HG02759 (cell line): ENCODE measurements at regions not wholly inside any gene's neighbourhood (a gene's known extent, or its start where the extent isn't known, plus 50 kb on each side); places are given as distances from the start of the nearest gene placed in this dataset.

ENCODE experiments used
- ATAC-seq: cut with Tn5 transposase; IDR thresholded peaks from one replicate; pipeline ENCODE4 v1.9.1; 2021; ENCODE audit warnings: mild to moderate bottlenecking, moderate library complexity; ENCODE audit not compliant: unreplicated experiment

GRCh38 chr20:18957328-18957727 lies 143.7 kb downstream of the SCP2D1 start:
- ATAC-seq: no peak

DNA sequence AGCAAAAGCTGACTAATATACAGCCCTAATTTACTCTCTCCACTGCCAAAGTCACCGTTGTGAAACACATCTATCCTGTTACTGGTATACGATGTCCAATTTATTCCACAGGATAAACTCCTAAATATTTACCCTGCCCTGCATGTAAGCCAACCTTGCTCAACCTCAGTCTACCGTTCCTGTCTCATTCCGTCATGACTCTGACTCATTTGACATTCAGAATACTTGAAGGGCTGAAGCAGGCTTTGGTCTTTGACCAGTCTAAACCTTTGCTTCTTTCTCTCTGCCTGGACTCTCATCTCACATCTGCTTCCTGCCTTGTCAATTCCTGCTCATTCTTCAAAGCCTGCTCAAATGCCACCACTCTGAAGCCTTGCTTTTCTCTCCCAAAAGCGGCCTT lies 157.5 kb downstream of the SCP2D1 start:
- no peak for ATAC-seq

- ATAC-seq: no peak
Observed at GRCh38 chr20:18971574-18971973, 158.0 kb downstream of the SCP2D1 start.

- ATAC-seq: no peak
Observed at GRCh38 chr20:18972251-18972876, 158.8 kb downstream of the SCP2D1 start.

- no peak for ATAC-seq
Observed at GRCh38 chr20:18973529-18974173, 160.1 kb downstream of the SCP2D1 start.

- ATAC-seq: no peak
Observed at GRCh38 chr20:18974660-18975059, 161.1 kb downstream of the SCP2D1 start.

- ATAC-seq: no peak
Observed at GRCh38 chr20:18977441-18977840, 163.9 kb downstream of the SCP2D1 start.

GRCh38 chr20:18978311-18978710 lies 164.7 kb downstream of the SCP2D1 start:
- ATAC-seq: no peak

DNA sequence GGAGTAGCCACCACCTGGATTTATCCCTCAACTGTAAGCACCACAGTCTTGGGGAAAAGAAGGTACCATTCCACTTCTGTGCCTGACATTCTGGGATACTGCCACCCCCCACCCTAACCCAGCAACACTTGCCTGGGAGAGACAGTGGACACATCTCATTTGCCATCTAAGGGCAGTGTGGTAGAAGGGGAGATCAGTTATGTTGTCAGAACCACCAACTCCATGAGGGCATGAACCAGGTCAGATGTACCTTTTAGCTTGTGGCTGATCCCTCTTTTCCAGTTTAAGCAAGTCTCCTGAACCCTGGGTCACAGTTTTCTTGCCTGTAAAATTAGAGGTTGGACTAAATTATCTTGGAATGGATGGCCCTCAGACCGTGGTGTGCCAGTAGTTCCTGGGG lies 165.5 kb downstream of the SCP2D1 start:
- no peak for ATAC-seq

DNA sequence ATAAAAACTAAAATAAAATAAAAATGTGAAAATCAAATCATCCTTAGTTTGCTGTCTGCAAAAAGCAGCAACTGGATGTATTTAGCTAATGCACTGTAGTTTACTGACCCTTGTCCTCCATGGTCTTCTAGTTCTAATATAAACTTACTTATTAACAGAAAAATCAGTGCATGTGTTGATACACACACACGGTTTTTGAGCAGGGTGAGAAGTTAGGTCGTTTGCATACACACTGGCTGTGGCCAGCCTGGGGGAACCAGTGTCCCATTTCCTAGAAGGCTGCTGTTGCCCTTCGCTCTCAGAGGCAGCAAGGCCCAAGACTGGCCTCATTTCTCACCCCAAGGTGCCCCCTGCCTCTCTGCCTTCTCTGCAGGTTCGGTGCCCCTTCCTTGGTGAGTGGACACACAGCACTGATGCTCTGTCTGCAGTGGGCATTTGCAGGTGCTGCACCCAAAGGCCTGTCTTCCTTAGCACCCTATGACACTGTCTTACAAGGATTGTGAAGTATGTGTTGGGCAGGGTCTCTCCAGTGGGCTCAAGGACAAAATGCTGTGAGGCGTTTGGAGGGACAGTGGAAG lies 168.5 kb downstream of the SCP2D1 start:
- no peak for ATAC-seq

DNA sequence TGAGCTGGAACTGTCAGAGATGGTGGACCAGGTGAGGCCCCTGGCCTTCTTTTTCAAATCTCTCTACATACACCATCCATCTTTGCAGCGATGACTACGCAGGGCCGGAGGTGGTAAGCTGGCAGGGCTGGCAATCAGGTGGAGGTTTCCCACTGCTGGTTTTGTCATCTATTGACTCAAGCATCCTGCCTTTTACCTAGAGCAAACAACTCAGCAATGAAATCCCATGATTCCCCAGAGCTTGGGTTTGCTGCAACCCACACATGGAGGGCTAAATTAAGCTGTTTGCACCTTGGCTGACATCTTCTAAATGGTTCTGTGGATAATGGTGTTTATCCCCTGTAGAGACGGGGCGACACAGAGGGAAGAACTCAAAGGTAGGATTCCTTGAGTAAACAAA lies 170.2 kb downstream of the SCP2D1 start:
- ATAC-seq: no peak

- no peak for ATAC-seq
Observed at GRCh38 chr20:18984238-18985200, 170.9 kb downstream of the SCP2D1 start.

DNA sequence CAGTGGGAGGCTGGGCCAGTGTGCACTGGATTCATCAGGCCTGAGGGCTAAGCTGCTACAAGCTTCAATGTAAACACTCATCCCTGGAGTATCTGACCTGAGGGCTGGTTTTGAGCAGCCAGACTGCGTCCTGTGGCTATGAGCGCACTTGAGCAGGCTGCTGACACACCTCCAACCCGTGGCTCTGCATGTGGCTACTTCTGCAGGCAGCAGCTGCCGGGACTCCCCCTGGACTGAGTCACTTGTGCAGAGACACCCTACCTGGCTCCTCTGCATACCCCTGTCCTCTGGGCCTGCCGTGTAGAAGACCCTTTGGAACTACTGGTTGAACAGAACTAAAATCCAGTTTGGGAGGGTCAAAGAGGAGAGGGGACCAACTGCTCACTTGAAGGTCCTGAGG lies 172.0 kb downstream of the SCP2D1 start:
- no peak for ATAC-seq

DNA sequence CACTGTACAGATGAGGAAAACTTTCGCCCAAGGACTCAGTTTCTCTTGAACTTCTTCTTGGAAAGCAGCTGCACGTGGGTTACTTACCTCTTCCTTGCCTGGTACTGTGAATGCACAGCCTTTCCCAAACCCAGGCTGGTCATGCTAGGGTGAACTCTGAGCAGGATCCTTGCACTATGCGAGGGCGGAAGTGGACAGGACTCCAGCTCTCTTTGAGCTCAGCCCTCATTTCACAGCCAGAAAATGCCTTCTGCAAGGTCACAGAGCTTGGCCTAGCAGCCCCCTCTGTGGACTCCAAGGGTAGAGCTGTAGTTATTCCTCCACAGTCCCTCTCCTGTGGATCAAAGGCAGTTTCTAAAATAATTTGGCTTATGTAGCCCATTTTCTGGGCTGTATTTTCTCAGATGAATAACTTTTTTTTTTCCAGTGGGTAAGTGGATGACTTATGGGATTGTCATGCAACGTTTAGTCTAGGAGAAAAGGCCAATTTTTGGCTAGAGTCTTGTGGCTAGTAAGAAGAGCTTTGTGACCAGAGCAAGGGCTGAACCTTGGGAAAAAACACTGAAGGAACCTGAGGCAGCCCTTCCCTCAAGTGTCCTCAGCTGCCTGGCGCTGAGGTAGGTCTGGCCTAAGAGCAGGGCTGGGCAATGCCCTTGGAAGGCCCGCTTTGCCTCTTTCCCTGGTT lies 172.7 kb downstream of the SCP2D1 start:
- ATAC-seq: no peak

DNA sequence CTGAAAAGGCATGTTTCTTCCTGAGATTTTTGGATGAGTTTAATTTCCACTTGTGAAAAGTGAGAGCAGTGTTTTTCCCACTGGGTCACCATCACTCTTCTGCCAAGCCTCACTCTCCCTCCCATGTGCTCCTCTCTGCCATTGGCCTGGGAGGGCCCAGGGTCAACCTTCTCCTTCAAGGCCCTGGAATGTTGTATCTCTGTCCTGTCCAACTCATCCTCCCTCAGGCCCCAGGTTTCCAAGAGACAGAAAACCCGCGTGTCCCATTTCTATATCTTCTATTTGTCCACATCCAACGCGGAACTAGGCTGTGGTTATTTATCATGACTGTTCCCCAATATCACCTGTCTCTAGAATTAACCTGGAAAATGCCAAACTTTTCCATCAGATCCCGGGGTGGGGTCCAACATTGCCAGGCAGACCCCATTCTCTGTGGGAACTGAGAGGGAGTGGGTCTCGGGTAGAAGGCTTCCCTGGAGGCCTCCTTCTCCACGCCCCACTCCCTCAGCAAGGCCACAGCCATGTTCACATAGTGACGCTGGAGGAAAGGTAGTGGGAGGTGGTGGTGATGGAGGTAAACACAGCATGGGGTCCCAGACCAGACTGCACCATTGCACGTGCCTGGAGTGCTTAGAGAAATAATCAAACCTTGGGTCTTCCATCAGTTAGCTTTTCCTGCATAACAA lies 173.5 kb downstream of the SCP2D1 start:
- ATAC-seq: no peak

GRCh38 chr20:18987781-18988360 lies 174.3 kb downstream of the SCP2D1 start:
- no peak for ATAC-seq

DNA sequence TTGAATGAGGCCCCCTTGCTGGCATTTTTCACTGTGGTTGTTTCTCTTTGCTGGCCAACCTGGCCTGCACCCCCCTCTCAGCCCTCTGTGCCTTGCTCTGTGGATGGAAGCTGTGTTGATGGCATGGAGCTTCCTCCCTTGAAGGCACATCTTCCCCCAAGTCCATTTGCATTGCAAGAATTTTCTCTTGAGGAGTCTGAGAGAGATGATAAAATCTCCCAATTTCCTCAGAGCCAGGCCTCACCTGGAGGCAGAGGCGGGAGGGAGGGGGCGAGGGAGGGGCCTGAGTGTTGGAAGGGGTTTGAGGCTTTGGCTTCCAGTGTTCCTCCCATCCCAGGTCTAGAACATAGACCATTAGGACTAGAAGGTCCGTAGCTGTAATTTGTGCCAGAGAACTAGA lies 175.1 kb downstream of the SCP2D1 start:
- ATAC-seq: no peak

DNA sequence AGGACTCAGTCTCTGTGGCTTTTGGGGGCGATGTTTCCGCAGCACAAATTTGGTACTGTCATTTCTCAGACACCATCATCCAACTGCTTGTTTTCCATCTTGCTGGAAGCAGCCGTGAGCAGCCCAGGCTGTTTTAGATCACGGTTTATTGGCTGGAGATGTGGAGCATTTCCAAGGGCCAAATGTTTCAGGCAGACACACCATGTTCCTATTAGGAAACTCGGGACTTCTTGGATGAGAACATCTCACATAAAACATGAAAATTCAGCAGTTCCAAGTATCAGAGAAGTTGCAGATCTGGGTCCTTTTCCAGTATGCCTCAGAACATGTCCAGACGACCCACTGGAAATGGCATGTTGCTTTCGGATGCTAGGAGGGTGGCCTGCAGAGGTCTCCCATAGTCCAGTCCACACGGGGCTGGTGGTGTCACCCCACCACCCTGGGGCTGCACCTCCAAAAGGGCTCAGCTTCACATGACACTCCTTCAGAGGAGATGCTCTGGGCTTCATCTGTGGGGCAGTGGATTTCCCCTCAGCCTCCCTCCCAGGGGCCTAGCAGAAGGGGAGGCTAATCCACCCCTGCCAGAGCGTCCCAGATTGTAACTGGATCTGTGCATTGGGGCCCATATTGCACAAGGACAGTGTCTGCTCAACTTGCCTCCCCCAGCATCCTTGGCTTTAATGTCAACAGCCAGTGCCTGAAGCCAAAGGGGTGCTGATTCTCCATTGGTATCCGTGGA lies 176.3 kb downstream of the SCP2D1 start:
- no peak for ATAC-seq

GRCh38 chr20:18991012-18991411 lies 177.4 kb downstream of the SCP2D1 start:
- no peak for ATAC-seq
